GDM1 (cell line): ENCODE measurements at regions not wholly inside any gene's neighbourhood (a gene's known extent, or its start where the extent isn't known, plus 50 kb on each side); places are given as distances from the start of the nearest gene placed in this dataset.

Experiments
- DNase-seq: peaks from one replicate; lab custom pipeline; 2025; lab: John Stamatoyannopoulos, UW

DNA sequence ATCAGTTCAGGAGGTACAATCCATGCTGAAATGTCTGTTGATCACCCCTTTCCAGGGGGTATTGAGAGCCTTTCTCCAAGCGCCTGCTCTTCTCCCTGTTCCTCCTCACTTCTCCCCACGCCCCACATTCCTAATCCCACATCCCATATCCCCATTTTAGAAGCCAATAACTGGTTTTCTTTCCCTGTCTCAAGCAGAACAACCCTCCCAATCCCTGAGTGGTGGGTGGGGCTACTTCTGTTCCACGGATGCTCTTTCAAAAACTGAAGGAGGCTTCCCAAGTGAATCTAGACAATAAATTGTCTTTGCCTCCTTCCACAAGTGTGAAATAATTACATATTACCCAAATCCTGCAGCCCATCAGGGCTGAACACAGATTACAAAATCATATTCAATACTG lies 77.0 kb upstream of the SEMA6A start:
- DNase-seq, result no peak

DNA sequence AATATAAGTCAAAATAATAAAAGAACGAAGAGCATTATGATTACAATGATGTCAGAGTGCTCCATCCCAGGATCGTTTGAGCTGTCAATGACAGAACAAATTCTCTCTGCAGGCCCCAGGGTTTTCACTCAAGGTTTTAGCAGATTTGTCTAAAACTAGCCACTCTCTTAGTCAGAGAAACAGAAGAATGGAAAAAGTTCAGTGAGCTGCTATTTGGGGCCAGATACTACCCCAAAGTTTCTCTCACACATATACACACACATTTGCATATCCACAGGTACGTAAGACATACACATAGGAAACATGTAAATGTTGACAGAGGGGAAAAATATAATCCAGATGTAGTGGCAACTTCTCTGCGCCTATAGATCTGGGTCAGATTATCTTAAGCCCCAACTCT lies 76.3 kb upstream of the SEMA6A start:
- no peak for DNase-seq

DNA sequence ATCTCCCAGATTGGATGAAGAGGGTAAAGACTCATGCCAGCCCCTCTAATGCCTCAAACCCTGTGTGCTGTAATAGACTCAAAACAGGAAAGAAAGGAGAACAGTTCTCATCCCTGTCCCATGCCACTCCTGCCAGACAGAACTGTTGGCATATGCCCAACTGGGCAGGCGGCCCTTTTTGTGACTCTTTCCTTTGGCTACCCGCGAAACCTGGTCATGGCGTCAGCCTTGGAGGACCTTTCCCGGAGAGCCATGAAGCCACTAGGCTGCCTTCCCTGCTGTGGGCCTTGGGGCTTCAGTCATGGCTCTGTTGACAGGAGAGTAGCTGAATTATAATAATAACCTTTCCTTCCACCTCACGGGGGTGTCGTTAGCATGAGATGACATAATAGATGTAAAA lies 75.9 kb upstream of the SEMA6A start:
- DNase-seq, result no peak

DNA sequence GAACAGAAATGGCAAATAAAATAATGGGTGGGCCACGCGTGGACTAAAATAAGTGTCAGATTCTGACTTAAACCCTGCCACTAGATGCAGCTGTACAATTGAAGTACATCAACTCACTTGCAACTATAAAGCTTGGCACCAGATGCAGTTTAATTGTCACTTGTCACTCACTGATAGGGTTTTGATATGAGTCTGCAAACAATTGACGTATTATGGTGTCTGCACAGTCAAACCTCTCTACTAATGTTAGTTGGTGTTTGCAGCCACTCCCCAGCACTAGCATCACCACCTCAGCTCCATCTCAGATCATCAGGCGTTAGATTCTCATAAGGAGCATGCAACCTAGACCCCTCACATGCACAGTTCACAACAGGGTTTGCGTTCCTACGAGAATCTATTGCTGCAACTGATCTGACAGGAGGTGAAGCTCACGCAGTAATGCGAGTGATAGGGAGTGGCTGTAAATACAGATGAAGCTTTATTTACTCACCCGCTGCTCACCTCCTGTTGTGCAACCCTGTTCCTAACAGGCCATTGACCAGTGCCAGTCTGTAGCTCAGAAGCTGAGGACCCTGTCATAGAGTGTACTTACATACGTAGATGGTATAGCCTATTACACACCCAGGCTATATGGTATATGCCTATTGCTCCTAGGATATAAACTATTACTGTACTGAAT lies 72.1 kb upstream of the SEMA6A start:
- DNase-seq, result no peak

DNA sequence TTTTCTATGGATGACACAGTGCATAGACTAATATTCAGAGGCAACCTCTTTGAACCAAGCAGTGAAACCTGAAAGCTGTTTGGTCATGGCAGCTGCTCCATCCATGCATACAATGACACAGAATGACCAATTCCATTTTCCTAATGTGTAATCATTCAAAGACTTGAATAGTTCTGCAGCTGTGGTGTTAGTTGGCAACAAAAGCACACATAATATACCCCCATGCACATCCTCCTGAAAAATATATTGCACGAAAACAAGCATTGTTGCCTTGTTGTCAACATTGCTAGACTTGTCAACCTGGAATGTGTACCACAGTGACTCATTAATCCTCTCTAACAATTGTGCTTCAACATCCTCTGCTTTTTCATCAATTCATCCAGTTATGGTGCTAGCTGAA lies 71.0 kb upstream of the SEMA6A start:
- DNase-seq, result no peak

DNA sequence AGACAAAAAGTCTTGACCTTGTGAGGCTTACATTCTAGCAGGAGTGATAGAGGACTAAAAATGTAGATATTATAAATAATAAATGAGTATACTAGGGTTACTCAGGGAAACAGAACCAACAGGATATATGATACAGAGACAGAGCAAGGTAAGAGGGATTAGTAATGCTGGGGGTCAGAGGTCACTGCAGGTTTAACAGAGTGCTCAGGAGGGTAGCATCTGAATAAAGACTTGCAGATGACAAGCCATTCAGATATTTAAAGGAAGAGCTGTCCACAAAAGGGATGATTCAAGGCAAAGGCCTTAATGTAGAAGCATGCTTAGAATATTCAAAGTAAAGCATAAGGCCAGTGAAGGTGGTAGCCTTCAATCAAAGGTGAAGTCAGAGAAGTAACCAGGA lies 65.6 kb upstream of the SEMA6A start:
- no peak for DNase-seq

DNA sequence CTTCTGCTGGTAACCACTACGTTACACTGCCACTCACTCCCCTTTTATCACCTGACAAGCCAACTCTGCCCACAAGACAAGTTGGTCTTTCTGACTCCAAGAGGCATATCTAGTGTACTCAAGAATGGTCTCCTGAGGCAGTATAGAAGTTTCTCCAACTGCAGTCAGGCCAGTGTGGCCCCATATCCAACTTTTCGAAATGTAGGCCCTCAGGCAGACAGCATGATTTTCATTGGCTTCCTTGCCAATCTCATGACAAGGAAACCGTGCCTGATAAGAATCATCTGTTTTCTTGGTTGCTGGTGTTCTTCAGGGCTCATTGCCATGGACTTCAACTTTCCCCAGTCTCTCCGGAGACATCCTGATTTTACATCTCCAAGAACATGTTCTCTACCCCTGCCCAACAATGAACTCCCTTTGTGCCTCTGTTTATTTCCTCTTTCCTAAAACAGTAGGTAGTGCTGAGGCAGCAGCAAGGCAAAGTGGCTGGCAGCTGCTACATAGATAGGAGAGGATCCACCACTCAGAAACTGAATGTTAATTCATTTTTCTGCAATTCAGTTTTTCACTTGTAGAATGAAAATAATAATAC lies 62.6 kb upstream of the SEMA6A start:
- DNase-seq, result no peak

DNA sequence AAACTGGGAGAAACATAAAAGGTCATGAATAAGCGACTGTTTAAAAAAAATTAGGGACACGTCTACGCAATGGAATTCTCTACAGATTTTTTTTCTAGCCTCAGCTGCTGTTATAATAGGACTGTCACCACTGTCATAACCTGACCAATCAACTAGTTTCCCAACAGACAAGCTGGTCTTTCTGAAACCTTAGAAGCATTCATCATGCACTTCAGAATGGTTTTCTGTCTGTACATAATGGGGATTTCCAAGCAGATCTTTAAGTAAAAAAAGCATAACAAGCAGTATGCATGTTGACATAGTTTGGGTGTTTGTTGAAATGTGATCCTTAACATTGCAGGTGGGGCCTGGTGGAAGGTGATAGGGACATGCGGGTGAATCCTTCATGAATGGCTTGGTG lies 58.3 kb upstream of the SEMA6A start:
- no peak for DNase-seq

DNA sequence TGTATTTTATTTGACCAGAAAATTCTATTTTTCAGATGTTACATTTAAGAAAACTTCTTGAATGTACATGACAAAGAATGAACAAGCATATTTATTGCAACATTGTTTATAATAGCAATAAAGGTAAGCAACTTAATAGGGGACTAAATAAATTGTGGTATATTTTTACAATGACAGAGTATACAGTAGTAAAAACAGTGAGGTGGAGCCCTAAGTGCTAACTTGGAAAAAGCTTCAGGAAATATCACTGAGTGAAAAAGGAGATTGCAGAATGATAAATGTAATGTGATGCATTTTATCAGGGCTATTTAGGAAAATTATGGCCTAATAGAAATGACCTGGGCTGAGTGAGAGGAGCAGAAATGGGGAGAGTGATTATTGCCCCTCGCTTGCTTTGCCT lies 56.5 kb upstream of the SEMA6A start:
- DNase-seq, result no peak

DNA sequence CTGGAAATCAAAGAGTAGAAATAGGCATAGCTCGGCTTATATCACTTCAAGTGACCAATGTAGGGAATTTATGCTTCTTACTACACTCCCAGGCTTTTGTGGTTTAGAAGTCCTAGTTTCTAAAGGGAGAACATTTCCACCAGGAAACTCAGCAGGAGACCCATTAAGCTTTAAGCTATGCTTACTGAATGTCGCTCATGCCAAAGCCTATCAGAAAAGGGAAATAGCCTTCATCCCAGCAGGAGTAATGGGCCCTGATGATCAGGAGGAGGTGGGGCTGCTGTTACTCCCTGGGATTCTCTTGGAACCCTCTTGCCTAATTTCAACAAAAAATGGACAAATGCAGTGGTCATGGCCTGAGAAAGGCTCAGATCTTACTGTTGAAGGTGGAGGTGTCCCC lies 54.5 kb upstream of the SEMA6A start:
- DNase-seq, result no peak

DNA sequence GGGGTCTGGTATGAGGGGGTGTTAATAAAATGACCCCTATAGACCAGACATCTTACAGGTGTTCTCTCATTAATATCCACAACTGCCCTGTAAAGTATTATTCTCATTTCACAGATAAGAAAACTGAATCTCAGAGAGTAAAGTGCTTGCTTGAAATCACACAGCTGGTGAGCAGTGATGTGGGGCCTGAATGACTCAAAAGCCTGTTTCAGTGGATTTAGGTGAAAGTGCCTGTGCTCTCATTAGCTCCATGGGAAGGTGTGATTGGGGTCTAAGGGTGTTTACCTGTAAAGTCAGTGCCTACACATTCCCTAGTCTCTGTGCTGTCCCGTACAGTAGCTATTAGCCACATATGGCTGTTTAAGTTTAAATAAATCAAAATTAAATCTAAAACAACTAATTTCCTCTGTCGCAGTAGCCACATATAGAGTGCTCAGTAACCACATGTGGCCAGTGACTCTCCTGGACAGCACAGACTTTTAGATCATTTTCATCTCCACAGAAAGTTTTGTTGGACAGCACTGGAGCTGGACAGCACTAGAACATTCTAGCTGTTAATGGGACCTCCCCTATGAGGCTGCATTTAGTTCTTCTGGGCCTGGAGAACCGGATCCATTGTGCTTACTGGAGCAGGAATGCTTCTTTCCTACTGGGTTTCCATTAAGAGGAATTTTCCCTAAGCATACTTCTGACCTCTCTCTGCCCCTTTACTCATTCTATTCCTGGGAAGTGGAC lies 52.5 kb upstream of the SEMA6A start:
- no peak for DNase-seq

DNA sequence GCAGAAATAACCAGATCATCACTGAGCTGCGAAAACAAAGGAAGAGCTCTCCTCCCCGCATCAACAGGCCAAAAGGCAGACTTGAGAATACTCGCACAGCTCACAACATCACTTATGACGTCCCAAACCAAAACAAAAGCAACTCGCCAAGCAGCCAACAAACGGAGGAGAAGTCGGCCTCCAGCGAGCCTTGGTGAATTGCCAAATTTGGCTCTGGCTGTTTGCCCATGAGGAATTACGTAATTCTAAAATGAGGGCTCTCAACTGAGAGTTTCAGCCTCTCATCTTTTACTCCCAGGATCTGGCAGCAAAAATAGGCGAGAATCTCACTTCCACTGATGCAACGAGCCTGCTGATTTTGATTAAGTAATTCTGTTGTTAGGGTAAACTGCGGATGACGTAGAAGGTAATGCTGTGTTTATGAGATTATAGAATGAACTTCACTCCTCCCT lies 51.7 kb upstream of the SEMA6A start:
- DNase-seq, result no peak
